Stimulated activated CD8-positive, alpha-beta memory T cell treated with anti-CD3 and anti-CD28 coated beads, Interleukin-2, amount 100 ng/mL, for 48 hours (primary cell): ENCODE measurements at regions not wholly inside any gene's neighbourhood (a gene's known extent, or its start where the extent isn't known, plus 50 kb on each side); places are given as distances from the start of the nearest gene placed in this dataset.

Source experiments
- DNase-seq, 2 donors: peaks; one replicate each; pipeline ENCODE4 v3.0.0-alpha.2; 2020; ENCODE audit warnings: low read depth in 2 of 2

- no peak for DNase-seq
Measured at GRCh38 chr21:16832791-16833190, 680.1 kb upstream of the CXADR start.

GRCh38 chr21:16834791-16835190, 678.1 kb upstream of the CXADR start:
- DNase-seq = no peak

- no peak for DNase-seq
Measured at GRCh38 chr21:16837321-16837720, 675.5 kb upstream of the CXADR start.

- no peak for DNase-seq
Measured at GRCh38 chr21:16837721-16838120, 675.1 kb upstream of the CXADR start.

GRCh38 chr21:16838331-16838730, 674.5 kb upstream of the CXADR start:
- no peak for DNase-seq

- no peak for DNase-seq
Measured at GRCh38 chr21:16840538-16840937, 672.3 kb upstream of the CXADR start.

GRCh38 chr21:16841975-16842695, 670.7 kb upstream of the CXADR start:
- DNase-seq = no peak

- no peak for DNase-seq
Measured at GRCh38 chr21:16842696-16843035, 670.2 kb upstream of the CXADR start.

- DNase-seq = no peak
Measured at GRCh38 chr21:16847211-16847610, 665.6 kb upstream of the CXADR start.

GRCh38 chr21:16851054-16851453, 661.8 kb upstream of the CXADR start:
- DNase-seq = no peak

GRCh38 chr21:16855164-16855667, 657.6 kb upstream of the CXADR start:
- DNase-seq = no peak

GRCh38 chr21:16863362-16863905, 649.4 kb upstream of the CXADR start:
- no peak for DNase-seq

- no peak for DNase-seq
Measured at GRCh38 chr21:16863908-16864307, 648.9 kb upstream of the CXADR start.

- DNase-seq = no peak
Measured at GRCh38 chr21:16865632-16866031, 647.2 kb upstream of the CXADR start.

- DNase-seq = no peak
Measured at GRCh38 chr21:16866851-16867250, 646.0 kb upstream of the CXADR start.

GRCh38 chr21:16870103-16870502, 642.7 kb upstream of the CXADR start:
- DNase-seq = no peak

GRCh38 chr21:16872616-16873015, 640.2 kb upstream of the CXADR start:
- DNase-seq = no peak

GRCh38 chr21:16873176-16873575, 639.7 kb upstream of the CXADR start:
- DNase-seq = no peak

GRCh38 chr21:16873596-16873995, 639.2 kb upstream of the CXADR start:
- no peak for DNase-seq

- DNase-seq = no peak
Measured at GRCh38 chr21:16879479-16879878, 633.4 kb upstream of the CXADR start.

GRCh38 chr21:16891821-16892220, 621.0 kb upstream of the CXADR start:
- no peak for DNase-seq

GRCh38 chr21:16900685-16901084, 612.2 kb upstream of the CXADR start:
- no peak for DNase-seq

- DNase-seq = no peak
Measured at GRCh38 chr21:16908077-16908476, 604.8 kb upstream of the CXADR start.
